ENCODE measurements at regions not wholly inside any gene's neighbourhood (a gene's known extent, or its start where the extent isn't known, plus 50 kb on each side); places are given as distances from the start of the nearest gene placed in this dataset.

GRCh38 chr11:69986440-69986787 lies 91.7 kb upstream of the ANO1 start:
- Histone ChIP-seq H3K27ac (ENCODE audit: control insufficient read depth, insufficient read depth) (no peak overlapping the region), H3K9me3 (replicated peaks; ENCODE audit: control insufficient read depth, insufficient read depth, low read length) (no peaks in the 10 kb centered on the region), H3K9ac (ENCODE audit: control insufficient read depth, insufficient read depth, low read length) (no peak overlapping the region), H3K79me2 (ENCODE audit: control insufficient read depth, insufficient read depth, low read length) (no peaks in the 10 kb centered on the region), H4K20me1 (ENCODE audit: control insufficient read depth, insufficient read depth) (no peaks in the 10 kb centered on the region), H3K36me3 (ENCODE audit: control insufficient read depth in 2 of 2, insufficient read depth in 2 of 2, low read length in 1 of 2) (no peaks in the 10 kb centered on the region), H3K4me2 (ENCODE audit: control insufficient read depth, insufficient read depth) (no peak overlapping the region), H3K27me3 (replicated peaks in 1 of 2; ENCODE audit: control insufficient read depth in 2 of 2, insufficient read depth in 2 of 2, low read length in 1 of 2) (peaks cover 13 to 14% of the 10 kb centered on the region in 2 experiments; a peak in 3 of 4 replicates), H3K4me1 (ENCODE audit: control insufficient read depth, insufficient read depth, low read length) (no peaks in the 10 kb centered on the region), H2AFZ (ENCODE audit: control insufficient read depth, low read depth, low read length) (no peak overlapping the region), H3K4me3 (no peak overlapping the region)
- RAD21 ChIA-PET (ENCODE audit: unreplicated experiment), result no interaction called here
- WGBS (ENCODE audit: insufficient coverage, insufficient replicate concordance, low lambda C conversion rate, missing lambda C conversion rate), result 22% methylated on average over 12 of the region's 17 CpGs
- BruUV-seq (replicated peaks), result no TSS peak
- CTCF ChIA-PET, result no interaction called here
- FAIRE-seq (no peak), ATAC-seq (no peak), DNase-seq (ENCODE audit: low read depth, low spot score) (no peak)
- POLR2A ChIA-PET, result no interaction called here
- SMC1A ChIA-PET (ENCODE audit: uncharacterized antibody, unreplicated experiment), result no interaction called here
- intact Hi-C loops (cut with micrococcal nuclease; ENCODE audit: unreplicated experiment), result no loop called here
- in situ Hi-C loops (cut with MboI), result no loop called here
- TF ChIP-seq HCFC1 (IDR thresholded peaks at IDR 0.05; ENCODE audit: low read length), result no peak
- no peak for TF ChIP-seq USF1 (IDR thresholded peaks at IDR 0.05; ENCODE audit: borderline replicate concordance, extremely low read length, insufficient read depth, low read depth, low read length)
- no peak for TF ChIP-seq NRF1 (conservative IDR thresholded peaks at IDR 0.05; ENCODE audit: low read depth, low read length)
- TF ChIP-seq JUNB (IDR thresholded peaks at IDR 0.05), result no peak
- no peak for TF ChIP-seq REST (IDR thresholded peaks at IDR 0.05; ENCODE audit: low read depth, low read length)
- no peak for TF ChIP-seq ZNF592 (IDR thresholded peaks at IDR 0.05)
- no peak for TF ChIP-seq ATF2 (IDR thresholded peaks at IDR 0.05; ENCODE audit: low read length)
- no peak for TF ChIP-seq BHLHE40 (IDR thresholded peaks at IDR 0.05; ENCODE audit: borderline replicate concordance in 1 of 2, low read depth in 2 of 2, low read length in 1 of 2)
- no peak for TF ChIP-seq CEBPZ (IDR thresholded peaks at IDR 0.05; ENCODE audit: low read depth, low read length)
- TF ChIP-seq MYC (IDR thresholded peaks at IDR 0.05; ENCODE audit: insufficient read depth, insufficient read length, insufficient replicate concordance, low read length, severe bottlenecking), result no peak
- no peak for TF ChIP-seq RFX5 (IDR thresholded peaks at IDR 0.05; ENCODE audit: low read depth, low read length)

All from GM12878 (cell line).